NCI-H226 (cell line): ENCODE measurements at regions not wholly inside any gene's neighbourhood (a gene's known extent, or its start where the extent isn't known, plus 50 kb on each side); places are given as distances from the start of the nearest gene placed in this dataset.

Experiments
- DNase-seq: peaks from one replicate; pipeline ENCODE4 v3.0.0-alpha.2; 2015

DNA sequence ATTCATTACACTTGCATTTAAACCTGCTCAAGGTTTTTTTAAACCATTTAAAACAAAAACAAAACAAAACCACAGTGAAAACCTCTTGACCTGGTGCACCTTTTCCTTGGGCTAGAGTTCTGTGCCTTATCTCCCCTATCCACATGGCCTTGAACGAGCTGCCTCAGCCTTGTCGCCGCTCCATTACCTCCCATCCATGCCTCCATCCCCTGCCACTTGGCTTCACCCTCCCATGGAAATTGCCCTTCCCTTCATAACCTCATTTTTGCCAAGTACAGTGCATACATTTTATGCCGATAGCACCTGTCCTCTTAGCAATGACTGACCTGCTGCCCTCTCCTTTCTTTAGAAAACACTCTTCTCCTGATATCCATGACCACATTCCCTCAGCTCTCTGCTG lies 188.6 kb upstream of the ASIC2 start:
- no peak for DNase-seq

DNA sequence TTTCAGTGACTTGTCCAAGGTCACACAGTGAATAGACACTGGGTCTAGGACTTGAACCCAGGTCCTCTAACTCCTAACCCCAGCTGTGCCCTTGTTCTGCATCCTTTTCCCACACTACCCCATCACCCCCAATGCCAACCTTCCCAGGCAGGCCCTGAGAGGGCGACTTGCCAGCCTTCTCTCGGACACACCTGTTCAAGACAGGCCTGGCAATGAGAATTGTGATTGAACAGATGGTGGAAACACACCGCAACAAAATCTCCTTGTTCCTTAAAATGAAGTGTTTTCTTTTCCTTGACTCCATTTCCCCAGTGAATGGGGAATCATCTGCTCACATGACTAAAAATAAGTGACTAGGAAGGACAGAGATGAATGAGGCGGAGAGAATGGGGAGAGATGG lies 189.5 kb upstream of the ASIC2 start:
- DNase-seq, result no peak

GRCh38 chr17:33484559-33484958 lies 191.5 kb upstream of the ASIC2 start:
- DNase-seq, result no peak

- DNase-seq, result no peak
Observed at GRCh38 chr17:33486135-33486885, 193.2 kb upstream of the ASIC2 start.

- DNase-seq, result no peak
Observed at GRCh38 chr17:33487187-33487879, 194.2 kb upstream of the ASIC2 start.

DNA sequence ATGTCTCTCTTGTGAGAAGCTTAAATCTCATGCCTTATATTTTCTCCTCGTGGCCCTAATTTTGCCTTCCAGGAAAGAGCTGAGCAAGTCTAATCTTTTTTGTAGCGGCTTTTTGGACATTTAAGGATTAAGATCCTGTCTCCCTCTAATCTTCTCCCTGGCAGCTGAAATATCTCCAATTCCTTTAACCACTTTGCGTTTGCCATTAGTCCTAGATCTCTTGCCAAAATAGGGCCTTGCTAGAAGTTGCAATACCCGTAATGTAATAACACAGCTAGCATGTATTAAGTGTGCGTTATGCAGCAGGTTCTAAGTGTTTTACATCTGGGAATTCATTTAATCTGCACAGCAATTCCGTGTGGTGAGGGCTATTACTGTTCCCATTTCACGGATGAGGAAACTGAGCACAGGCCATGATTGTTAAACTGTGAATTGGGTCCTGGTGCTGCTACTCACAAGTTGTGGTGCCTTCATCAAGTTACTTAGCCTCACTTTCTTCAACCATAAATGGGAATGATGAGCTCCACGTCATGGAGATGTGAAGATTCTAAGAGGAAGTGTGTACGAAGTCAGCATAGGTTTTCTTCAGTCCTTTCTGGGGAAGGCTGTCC lies 198.9 kb upstream of the ASIC2 start:
- DNase-seq, result no peak

- DNase-seq, result no peak
Observed at GRCh38 chr17:33492731-33493265, 199.7 kb upstream of the ASIC2 start.

DNA sequence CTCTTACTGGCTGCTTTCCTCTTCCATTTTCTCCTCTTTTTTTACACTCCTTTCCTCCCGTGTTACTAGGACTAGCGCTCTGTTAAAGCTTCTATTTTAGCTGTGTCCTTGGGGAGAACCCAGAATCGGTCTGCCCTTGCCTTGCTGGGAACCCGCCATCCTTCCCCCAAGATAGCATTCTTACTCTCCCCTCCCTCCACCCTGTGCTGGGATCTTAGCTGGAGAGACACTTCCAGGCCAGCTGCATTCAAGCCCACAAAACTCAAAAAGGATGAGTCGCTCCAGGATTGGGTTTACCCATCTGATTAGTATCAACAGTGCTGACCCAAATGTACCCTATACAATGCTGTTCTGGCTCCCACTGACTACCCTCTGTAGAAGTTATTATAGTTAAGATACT lies 200.5 kb upstream of the ASIC2 start:
- no peak for DNase-seq

DNA sequence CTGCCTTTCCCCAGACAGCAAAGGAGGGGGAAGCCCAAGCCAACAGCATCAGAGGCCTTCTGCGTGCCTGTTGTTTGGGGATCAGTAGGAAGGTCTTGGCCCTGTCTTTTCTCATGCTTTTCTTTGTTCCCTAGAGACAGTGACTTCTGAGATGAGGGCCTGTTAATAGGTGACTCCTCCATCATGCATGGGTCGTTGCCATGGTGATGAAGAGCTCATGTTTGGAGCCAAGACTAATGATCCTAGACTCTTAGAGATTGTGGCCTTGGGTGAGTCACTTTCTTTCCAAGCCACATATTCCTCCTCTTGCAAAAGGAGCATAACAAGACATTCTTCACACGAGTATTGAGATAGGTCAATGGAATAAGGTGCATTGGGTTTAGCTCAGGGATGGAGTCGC lies 201.1 kb upstream of the ASIC2 start:
- DNase-seq, result peak; percentile 49

GRCh38 chr17:33497623-33498022 lies 204.5 kb upstream of the ASIC2 start:
- DNase-seq, result no peak

DNA sequence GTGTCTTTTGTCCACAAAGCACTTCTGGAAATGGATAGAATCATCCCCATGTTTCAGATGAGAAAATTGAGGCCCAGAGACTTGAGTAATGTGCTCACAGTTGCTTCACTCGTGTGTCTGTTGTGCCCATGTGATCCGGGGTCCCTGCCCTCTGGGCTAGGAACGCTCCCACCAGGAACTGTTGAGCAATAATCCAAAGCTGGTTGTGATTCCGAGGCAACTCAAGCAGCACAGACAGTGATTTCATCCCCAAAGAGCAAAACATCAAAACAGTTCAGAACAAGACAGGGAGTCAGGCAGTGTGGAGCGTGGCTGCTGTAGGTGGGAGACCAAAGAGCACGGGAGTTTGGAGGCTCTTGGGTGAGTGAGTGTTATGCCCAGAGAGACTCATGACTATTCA lies 205.0 kb upstream of the ASIC2 start:
- no peak for DNase-seq

DNA sequence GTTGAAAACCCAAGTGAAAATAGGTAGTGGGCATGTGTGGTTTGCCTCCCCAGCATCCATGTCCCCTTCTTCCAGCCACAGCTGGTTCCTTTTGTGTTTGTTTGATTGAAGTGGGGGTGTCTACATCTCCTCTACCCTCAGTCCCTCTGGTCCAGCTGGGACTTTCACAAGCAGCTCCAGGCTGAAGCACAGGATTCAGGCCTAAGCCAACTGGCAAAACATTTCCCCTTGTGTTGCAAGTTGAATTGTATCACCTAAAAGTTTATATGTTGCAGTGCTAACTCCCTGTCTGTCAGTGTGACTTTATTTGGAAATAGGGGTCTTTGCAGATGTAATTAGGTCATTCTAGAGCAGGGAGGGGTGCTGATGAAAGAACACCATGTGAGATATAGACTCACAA lies 205.9 kb upstream of the ASIC2 start:
- DNase-seq, result no peak

GRCh38 chr17:33500151-33500550 lies 207.1 kb upstream of the ASIC2 start:
- no peak for DNase-seq

GRCh38 chr17:33501185-33501584 lies 208.1 kb upstream of the ASIC2 start:
- no peak for DNase-seq

GRCh38 chr17:33504571-33504970 lies 211.5 kb upstream of the ASIC2 start:
- no peak for DNase-seq

DNA sequence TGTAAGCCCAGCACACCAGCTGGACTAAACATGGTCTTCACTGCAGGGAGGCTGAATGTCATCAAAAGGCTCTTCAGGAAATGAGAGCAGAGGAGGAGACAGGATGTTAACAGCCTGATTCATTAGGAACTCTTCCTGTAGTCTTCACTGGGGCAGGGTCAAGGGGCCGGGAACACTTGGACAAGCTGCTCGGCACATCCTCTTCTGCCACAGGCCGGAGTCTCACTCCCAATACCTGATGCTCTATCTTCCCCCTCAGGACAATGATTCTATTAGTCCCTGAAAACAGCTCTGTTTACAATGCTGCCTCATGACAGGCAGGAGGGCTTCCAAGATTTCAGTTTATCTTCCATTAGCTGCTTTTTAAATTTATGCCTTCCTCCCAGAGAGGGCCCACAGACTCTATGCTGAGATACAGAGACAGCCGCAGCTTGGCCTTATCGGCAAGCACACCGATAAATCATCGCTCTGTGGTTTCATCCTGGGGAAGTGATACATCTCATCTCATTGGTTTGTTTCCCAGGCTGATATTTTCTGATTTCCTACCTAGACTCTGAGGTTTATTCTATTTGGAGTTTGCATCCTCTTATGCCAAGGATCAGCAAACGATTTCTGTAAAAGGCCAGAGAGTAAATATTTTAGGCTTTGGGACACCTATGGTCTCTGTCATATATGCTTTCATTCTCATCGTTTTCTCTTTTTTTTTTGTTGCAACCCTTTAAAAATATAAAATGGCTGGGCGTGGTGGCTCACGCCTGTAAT lies 214.0 kb upstream of the ASIC2 start:
- DNase-seq, result peak; percentile 81

DNA sequence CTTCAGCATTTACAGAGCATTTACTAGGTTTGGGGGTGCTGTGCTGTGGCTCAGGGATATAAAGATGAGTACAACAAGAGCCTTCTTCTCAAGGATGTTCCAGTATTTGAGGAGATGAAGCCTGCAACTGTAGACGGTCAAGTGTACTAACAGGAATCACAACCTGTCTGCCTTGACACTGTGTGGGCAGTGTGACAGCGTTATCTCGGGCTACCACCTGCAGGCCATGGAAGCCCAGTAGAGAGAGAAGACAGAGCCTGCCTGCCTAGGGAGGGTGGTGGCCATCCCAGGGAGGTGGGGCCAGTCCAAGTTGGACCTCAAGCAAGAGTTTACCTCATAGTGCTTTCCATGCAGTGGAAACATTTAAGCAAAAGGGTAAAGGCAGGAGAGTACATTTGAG lies 215.1 kb upstream of the ASIC2 start:
- DNase-seq, result no peak

DNA sequence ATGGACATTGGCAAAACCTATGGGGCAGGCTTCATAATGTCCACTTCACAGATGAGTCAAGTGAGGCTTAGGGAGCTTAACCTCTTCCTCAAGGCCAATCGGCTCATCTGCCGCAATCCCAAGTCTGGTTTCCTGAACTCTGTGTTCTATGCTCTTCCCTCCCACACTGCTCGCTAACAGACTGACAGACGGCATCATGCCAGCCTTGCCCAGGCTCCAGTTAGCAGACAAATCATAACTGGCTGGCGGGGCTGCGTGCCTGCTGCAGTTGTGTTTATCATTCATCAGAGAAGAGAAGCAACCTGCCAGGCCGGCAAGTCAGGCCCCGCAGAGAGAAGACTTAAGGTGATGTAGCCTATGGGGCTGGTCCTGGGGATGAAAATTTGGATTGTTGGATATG lies 216.2 kb upstream of the ASIC2 start:
- no peak for DNase-seq

GRCh38 chr17:33511670-33512069 lies 218.6 kb upstream of the ASIC2 start:
- DNase-seq, result peak; percentile 22

DNA sequence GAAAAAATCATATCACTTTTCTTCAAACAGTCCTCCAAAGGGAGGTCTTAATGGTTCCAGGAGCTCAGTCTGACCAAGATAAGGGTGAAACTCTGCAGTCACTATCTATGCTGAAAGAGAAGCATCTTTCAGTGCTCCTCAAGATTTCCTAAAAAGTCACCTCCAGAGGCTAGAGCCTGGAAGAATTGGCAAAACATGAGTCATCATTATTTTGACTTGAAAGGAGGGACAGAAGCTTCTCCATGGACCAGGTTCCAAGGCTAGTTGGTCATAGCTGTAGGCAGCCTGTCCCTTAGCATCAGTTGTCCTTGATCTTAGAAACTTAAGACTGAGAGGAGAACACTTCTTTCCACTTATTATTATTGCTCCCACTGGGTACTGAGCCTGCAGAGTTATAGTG lies 219.0 kb upstream of the ASIC2 start:
- DNase-seq, result no peak

DNA sequence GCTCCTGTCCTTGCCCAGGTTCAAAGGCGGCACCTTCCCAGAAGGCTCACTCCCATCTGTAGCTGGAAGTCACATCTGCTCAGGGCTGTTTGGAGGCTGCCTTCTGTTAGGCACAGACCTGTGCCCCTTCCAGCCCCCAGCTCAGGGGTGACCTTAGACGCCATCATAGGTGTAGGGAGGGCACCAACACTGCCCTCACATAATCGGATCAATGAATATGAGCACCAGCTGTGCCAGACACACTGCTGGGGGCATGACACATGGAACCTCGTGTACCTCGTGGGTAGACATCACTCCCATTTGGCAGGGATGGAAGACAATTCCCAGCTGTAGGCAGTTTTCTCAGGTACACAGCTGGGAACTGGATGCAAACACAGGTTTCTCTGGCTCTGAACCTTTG lies 220.7 kb upstream of the ASIC2 start:
- no peak for DNase-seq

DNA sequence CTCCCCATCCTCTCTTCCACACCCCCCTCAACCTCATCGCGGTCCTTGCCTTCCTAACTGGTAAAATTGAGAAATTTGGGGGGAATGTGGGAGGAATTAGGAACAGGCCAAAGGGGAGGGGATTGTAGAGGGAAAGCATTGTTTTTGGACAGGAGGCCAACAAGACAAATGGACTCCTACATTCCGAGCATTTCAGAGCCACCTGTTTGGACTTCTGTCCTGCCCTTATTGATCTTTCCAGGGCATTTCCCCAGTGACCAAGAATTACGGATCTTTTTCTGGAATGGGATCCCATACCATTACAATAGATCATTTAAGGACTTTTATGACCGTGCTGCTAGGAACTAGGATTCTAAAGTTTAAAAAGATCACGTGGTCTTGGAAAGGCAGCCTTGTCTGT lies 221.3 kb upstream of the ASIC2 start:
- no peak for DNase-seq

GRCh38 chr17:33515974-33516373 lies 222.9 kb upstream of the ASIC2 start:
- no peak for DNase-seq
